Activated CD4-positive, alpha-beta memory T cell treated with anti-CD3 and anti-CD28 coated beads, Interleukin-2, amount 10 ng/mL, durations not matched to agents 7 days and 5 days (primary cell): ENCODE measurements at regions not wholly inside any gene's neighbourhood (a gene's known extent, or its start where the extent isn't known, plus 50 kb on each side); places are given as distances from the start of the nearest gene placed in this dataset.
"Not testable (repeated sequence)": the region's sequence is repeated elsewhere in the genome, so short reads cannot be mapped to it uniquely, and the experiment has no call there.

Experiments used
- CTCF ChIA-PET: fragments of 350-600 bp; sonication (Branson Sonifier 250); formaldehyde crosslinking; loops from one replicate; lab custom pipeline; 2021; ENCODE audit warnings: antibody characterized with exemption, inconsistent platforms; lab: Charles Lee
- POLR2A ChIA-PET: fragments of 350-600 bp; sonication (Branson Sonifier 250); formaldehyde crosslinking; loops from one replicate; lab custom pipeline; 2021; ENCODE audit warnings: antibody characterized with exemption; lab: Charles Lee
- DNase-seq: peaks from one replicate; pipeline ENCODE4 v3.0.0-alpha.2; 2020
- H3K27ac Mint-ChIP-seq: one replicate; pipeline ENCODE4 v1.8.0; 2021; ENCODE audit warnings: mild to moderate bottlenecking, mixed read lengths
- H3K27me3 Mint-ChIP-seq: one replicate; pipeline ENCODE4 v1.8.0; 2021; ENCODE audit warnings: mixed read lengths
- H3K36me3 Mint-ChIP-seq: one replicate; pipeline ENCODE4 v1.8.0; 2021; ENCODE audit warnings: low read depth, mixed read lengths
- H3K4me1 Mint-ChIP-seq: one replicate; pipeline ENCODE4 v1.8.0; 2021; ENCODE audit warnings: mixed read lengths
- H3K4me3 Mint-ChIP-seq: one replicate; pipeline ENCODE4 v1.8.0; 2021; ENCODE audit warnings: mild to moderate bottlenecking, mixed read lengths
- H3K9me3 Mint-ChIP-seq: one replicate; pipeline ENCODE4 v1.8.0; 2021; ENCODE audit warnings: mixed read lengths

GRCh38 chr5:57002959-57003485 lies 51.1 kb upstream of the MIER3 start:
- Mint-ChIP-seq H3K4me1 (no peaks in the 10 kb centered on the region), H3K4me3 (no peak overlapping the region), H3K27me3 (peaks cover 22% of the 10 kb centered on the region), H3K27ac (no peak overlapping the region), H3K9me3 (no peaks in the 10 kb centered on the region), H3K36me3 (no peaks in the 10 kb centered on the region)
- no peak for DNase-seq
- ChIA-PET CTCF (no interaction called here), POLR2A (no interaction called here)

- H3K27ac Mint-ChIP-seq, H3K4me3 Mint-ChIP-seq, POLR2A ChIA-PET, DNase-seq, H3K4me1 Mint-ChIP-seq, CTCF ChIA-PET, H3K36me3 Mint-ChIP-seq, H3K9me3 Mint-ChIP-seq: not testable (repeated sequence)
- peaks cover 22% of the 10 kb centered on the region for H3K27me3 Mint-ChIP-seq
Observed at GRCh38 chr5:57003566-57003965, 51.6 kb upstream of the MIER3 start.

GRCh38 chr5:57004800-57005199 lies 52.9 kb upstream of the MIER3 start:
- ChIA-PET POLR2A (no interaction called here), CTCF (interaction anchor here (1.4 kb wide), 1 partner anchor 10 kb away, joined by 3 read pairs; no protein-coding TSS in a partner anchor)
- H3K9me3 Mint-ChIP-seq: no peaks in the 10 kb centered on the region
- no peaks in the 10 kb centered on the region for H3K36me3 Mint-ChIP-seq
- no peak overlapping the region for H3K4me3 Mint-ChIP-seq
- no peak for DNase-seq
- no peaks in the 10 kb centered on the region for H3K4me1 Mint-ChIP-seq
- H3K27ac Mint-ChIP-seq: no peak overlapping the region
- H3K27me3 Mint-ChIP-seq: peaks cover 21% of the 10 kb centered on the region

GRCh38 chr5:57007344-57007743 lies 55.4 kb upstream of the MIER3 start:
- no peak overlapping the region for H3K27ac Mint-ChIP-seq
- ChIA-PET CTCF (interaction anchor here (0.9 kb wide), 1 partner anchor 10 kb away, joined by 3 read pairs; no protein-coding TSS in a partner anchor), POLR2A (no interaction called here)
- peaks cover 6% of the 10 kb centered on the region for H3K27me3 Mint-ChIP-seq
- H3K9me3 Mint-ChIP-seq: no peaks in the 10 kb centered on the region
- no peaks in the 10 kb centered on the region for H3K4me1 Mint-ChIP-seq
- H3K4me3 Mint-ChIP-seq: no peak overlapping the region
- no peak for DNase-seq
- no peaks in the 10 kb centered on the region for H3K36me3 Mint-ChIP-seq

- H3K9me3 Mint-ChIP-seq: no peaks in the 10 kb centered on the region
Observed at GRCh38 chr5:57009811-57010210, 57.9 kb upstream of the MIER3 start.

GRCh38 chr5:57010786-57011185 lies 58.9 kb upstream of the MIER3 start:
- H3K27ac Mint-ChIP-seq: no peak overlapping the region
- no peaks in the 10 kb centered on the region for H3K9me3 Mint-ChIP-seq
- H3K36me3 Mint-ChIP-seq: no peaks in the 10 kb centered on the region
- H3K4me1 Mint-ChIP-seq: no peaks in the 10 kb centered on the region
- ChIA-PET CTCF (no interaction called here), POLR2A (no interaction called here)
- no peak for DNase-seq
- H3K4me3 Mint-ChIP-seq: no peak overlapping the region
- no peaks in the 10 kb centered on the region for H3K27me3 Mint-ChIP-seq

More at GRCh38 chr5:57009811-57010210, 57.9 kb upstream of the MIER3 start:
- DNase-seq: no peak
- Mint-ChIP-seq H3K27ac (no peak overlapping the region), H3K36me3 (no peaks in the 10 kb centered on the region), H3K4me1 (no peaks in the 10 kb centered on the region), H3K27me3 (peaks cover under 1% of the 10 kb centered on the region), H3K4me3 (no peak overlapping the region)
- ChIA-PET CTCF (no interaction called here), POLR2A (no interaction called here)

- DNase-seq: no peak
- no peaks in the 10 kb centered on the region for H3K36me3 Mint-ChIP-seq
- POLR2A ChIA-PET: no interaction called here
- H3K9me3 Mint-ChIP-seq: no peaks in the 10 kb centered on the region
- no peaks in the 10 kb centered on the region for H3K27me3 Mint-ChIP-seq
- CTCF ChIA-PET: interaction anchor here (0.6 kb wide), 1 partner anchor 147 kb away, joined by 3 read pairs; no protein-coding TSS in a partner anchor
- H3K27ac Mint-ChIP-seq: no peak overlapping the region
- H3K4me3 Mint-ChIP-seq: no peak overlapping the region
- H3K4me1 Mint-ChIP-seq: no peaks in the 10 kb centered on the region
Observed at GRCh38 chr5:57012511-57012910, 60.6 kb upstream of the MIER3 start.

- peaks cover 14% of the 10 kb centered on the region for H3K4me1 Mint-ChIP-seq
- H3K27ac Mint-ChIP-seq: no peak overlapping the region
- H3K4me3 Mint-ChIP-seq: no peak overlapping the region
- H3K9me3 Mint-ChIP-seq: no peaks in the 10 kb centered on the region
- no peak for DNase-seq
- H3K27me3 Mint-ChIP-seq: no peaks in the 10 kb centered on the region
- CTCF ChIA-PET: no interaction called here
- no peaks in the 10 kb centered on the region for H3K36me3 Mint-ChIP-seq
- POLR2A ChIA-PET: no interaction called here
Observed at GRCh38 chr5:57025961-57026360, 74.0 kb upstream of the MIER3 start.

- DNase-seq: no peak
- Mint-ChIP-seq H3K27me3 (peaks cover 7% of the 10 kb centered on the region), H3K36me3 (no peaks in the 10 kb centered on the region), H3K27ac (no peak overlapping the region), H3K4me1 (peaks cover 21% of the 10 kb centered on the region), H3K4me3 (no peak overlapping the region), H3K9me3 (no peaks in the 10 kb centered on the region)
- ChIA-PET CTCF (no interaction called here), POLR2A (no interaction called here)
Observed at GRCh38 chr5:57028161-57028560, 76.2 kb upstream of the MIER3 start.

GRCh38 chr5:57032151-57032551 lies 80.2 kb upstream of the MIER3 start:
- no peak overlapping the region for H3K4me3 Mint-ChIP-seq
- peaks cover 20% of the 10 kb centered on the region for H3K4me1 Mint-ChIP-seq
- no peak overlapping the region for H3K27ac Mint-ChIP-seq
- ChIA-PET POLR2A (no interaction called here), CTCF (no interaction called here)
- H3K36me3 Mint-ChIP-seq: no peaks in the 10 kb centered on the region
- H3K27me3 Mint-ChIP-seq: peaks cover 9% of the 10 kb centered on the region
- no peak for DNase-seq
- H3K9me3 Mint-ChIP-seq: no peaks in the 10 kb centered on the region

- ChIA-PET POLR2A (no interaction called here), CTCF (no interaction called here)
- Mint-ChIP-seq H3K9me3 (no peaks in the 10 kb centered on the region), H3K36me3 (no peaks in the 10 kb centered on the region), H3K27ac (no peak overlapping the region), H3K4me1 (peaks cover 20% of the 10 kb centered on the region), H3K27me3 (peaks cover 9% of the 10 kb centered on the region), H3K4me3 (no peak overlapping the region)
- DNase-seq: no peak
Observed at GRCh38 chr5:57033103-57033502, 81.2 kb upstream of the MIER3 start.

- Mint-ChIP-seq H3K4me1 (peaks cover 20% of the 10 kb centered on the region), H3K27me3 (peaks cover 9% of the 10 kb centered on the region), H3K4me3 (no peak overlapping the region), H3K27ac (no peak overlapping the region), H3K36me3 (no peaks in the 10 kb centered on the region), H3K9me3 (no peaks in the 10 kb centered on the region)
- DNase-seq: no peak
- ChIA-PET CTCF (no interaction called here), POLR2A (no interaction called here)
Observed at GRCh38 chr5:57033503-57033902, 81.6 kb upstream of the MIER3 start.

- Mint-ChIP-seq H3K36me3 (no peaks in the 10 kb centered on the region), H3K4me1 (peaks cover 17% of the 10 kb centered on the region), H3K27me3 (peaks cover 9% of the 10 kb centered on the region), H3K9me3 (no peaks in the 10 kb centered on the region), H3K4me3 (no peak overlapping the region), H3K27ac (no peak overlapping the region)
- CTCF ChIA-PET: interaction anchor here (1.1 kb wide), 1 partner anchor 104 kb away, joined by 4 read pairs; no protein-coding TSS in a partner anchor
- no peak for DNase-seq
- POLR2A ChIA-PET: interaction anchor here (0.6 kb wide), 1 partner anchor 672 kb away, joined by 3 read pairs; no protein-coding TSS in a partner anchor
Observed at GRCh38 chr5:57034201-57034916, 82.4 kb upstream of the MIER3 start.

- ChIA-PET CTCF (interaction anchor here (0.8 kb wide), 1 partner anchor 139 kb away, joined by 3 read pairs; no protein-coding TSS in a partner anchor), POLR2A (no interaction called here)
- Mint-ChIP-seq H3K4me3 (no peak overlapping the region), H3K4me1 (peaks cover 8% of the 10 kb centered on the region), H3K9me3 (no peaks in the 10 kb centered on the region), H3K27ac (no peak overlapping the region), H3K27me3 (peaks cover 9% of the 10 kb centered on the region), H3K36me3 (no peaks in the 10 kb centered on the region)
- no peak for DNase-seq
Observed at GRCh38 chr5:57035955-57036354, 84.0 kb upstream of the MIER3 start.
